Fibroblast of lung (primary cell): ENCODE measurements at regions not wholly inside any gene's neighbourhood (a gene's known extent, or its start where the extent isn't known, plus 50 kb on each side); places are given as distances from the start of the nearest gene placed in this dataset.

ENCODE experiments used
- DNase-seq, 2 donors: peaks; one replicate each; pipeline versions ENCODE4 v3.0.0 to v3.0.0-alpha.2; 2010; ENCODE audit warnings: low read depth in 2 of 2
- H2AFZ ChIP-seq: 2 replicates; pipeline ENCODE4 v1.5.1; 2012; ENCODE audit warnings: low read length, control low read depth, inconsistent platforms
- H3K27ac ChIP-seq: 2 replicates; pipeline ENCODE4 v1.5.1; 2011; ENCODE audit warnings: low read length, control low read depth; ENCODE audit not compliant: insufficient read depth
- H3K27me3 ChIP-seq: 2 replicates; pipeline ENCODE4 v1.5.1; 2011; ENCODE audit warnings: mild to moderate bottlenecking, low read length; ENCODE audit not compliant: control insufficient read depth, insufficient read depth
- H3K36me3 ChIP-seq: 2 replicates; pipeline ENCODE4 v1.5.1; 2011; ENCODE audit warnings: low read length; ENCODE audit not compliant: control insufficient read depth, insufficient read depth
- H3K4me1 ChIP-seq: 2 replicates; pipeline ENCODE4 v1.5.1; 2011; ENCODE audit warnings: low read length; ENCODE audit not compliant: control insufficient read depth, insufficient read depth; ENCODE audit errors: extremely low read depth
- H3K4me2 ChIP-seq: 2 replicates; pipeline ENCODE4 v1.5.1; 2011; ENCODE audit warnings: low read length, control low read depth; ENCODE audit not compliant: insufficient read depth; ENCODE audit errors: extremely low read depth
- H3K4me3 ChIP-seq, 4 experiments: fragments of 200-600 bp in 1 of 4; sonication (generic) in 1 of 4; replicated peaks in 1 of 4; 2 replicates each; pipeline ENCODE4 v1.5.1; 2011 to 2016; ENCODE audit warnings: low read length in 4 of 4, low read depth in 3 of 4, mild to moderate bottlenecking in 3 of 4, control low read depth in 2 of 4, inconsistent platforms in 1 of 4, mixed read lengths in 1 of 4; ENCODE audit not compliant: insufficient read depth in 1 of 4; ENCODE audit errors: control extremely low read depth in 1 of 4
- H3K79me2 ChIP-seq: 2 replicates; pipeline ENCODE4 v1.5.1; 2012; ENCODE audit warnings: mild to moderate bottlenecking, low read length, inconsistent platforms; ENCODE audit not compliant: control insufficient read depth, insufficient read depth
- H3K9ac ChIP-seq: 2 replicates; pipeline ENCODE4 v1.5.1; 2011; ENCODE audit warnings: mild to moderate bottlenecking, low read length, control low read depth; ENCODE audit not compliant: insufficient read depth
- H3K9me3 ChIP-seq: 2 replicates; pipeline ENCODE4 v1.5.1; 2012; ENCODE audit warnings: low read depth, low read length; ENCODE audit not compliant: control insufficient read depth, insufficient read depth
- H4K20me1 ChIP-seq: 2 replicates; pipeline ENCODE4 v1.5.1; 2011; ENCODE audit warnings: low read length; ENCODE audit not compliant: control insufficient read depth, insufficient read depth; ENCODE audit errors: extremely low read depth
- CTCF ChIP-seq, 2 donors: IDR thresholded peaks in 1 of 2; conservative IDR thresholded peaks in 1 of 2; 1 replicate in 1 of 2; 2 replicates in 1 of 2; pipeline ENCODE4 v1.5.1; 2011 to 2012; ENCODE audit warnings: low read length in 2 of 2, control low read depth in 1 of 2, inconsistent platforms in 1 of 2, low read depth in 1 of 2, mild to moderate bottlenecking in 1 of 2
- EZH2 ChIP-seq: IDR thresholded peaks from 2 replicates; pipeline ENCODE4 v1.5.1; 2012; ENCODE audit warnings: low read length, control low read depth, mild to moderate bottlenecking; ENCODE audit errors: missing control alignments

- no peak overlapping the region for H2AFZ ChIP-seq
- DNase-seq, result no peak
- H3K27me3 ChIP-seq, result no peaks in the 10 kb centered on the region
- TF ChIP-seq CTCF (conservative IDR thresholded peaks at IDR 0.05 in 1 of 2, IDR thresholded peaks at IDR 0.05 in 1 of 2; ENCODE audit: low read depth in 1 of 2, low read length in 2 of 2) (no peak), EZH2 (no peak)
- H3K36me3 ChIP-seq, result no peaks in the 10 kb centered on the region
- H4K20me1 ChIP-seq, result no peaks in the 10 kb centered on the region
- no peaks in the 10 kb centered on the region for H3K79me2 ChIP-seq
- no peaks in the 10 kb centered on the region for H3K9me3 ChIP-seq
- H3K4me3 ChIP-seq, result no peak overlapping the region
- no peak overlapping the region for H3K9ac ChIP-seq
- H3K4me1 ChIP-seq, result no peaks in the 10 kb centered on the region
- no peak overlapping the region for H3K27ac ChIP-seq
- H3K4me2 ChIP-seq, result no peak overlapping the region
Measured at GRCh38 chr17:79412886-79413390, 197.9 kb downstream of the RBFOX3 start.

GRCh38 chr17:79412110-79412509 lies 198.7 kb downstream of the RBFOX3 start:
- H3K27ac ChIP-seq, result no peak overlapping the region
- H4K20me1 ChIP-seq, result no peaks in the 10 kb centered on the region

GRCh38 chr17:79411419-79411818 lies 199.4 kb downstream of the RBFOX3 start:
- peaks cover 3% of the 10 kb centered on the region for H3K27me3 ChIP-seq
- no peak for TF ChIP-seq EZH2
- no peak overlapping the region for H3K9ac ChIP-seq
- no peak for DNase-seq
- no peaks in the 10 kb centered on the region for H3K9me3 ChIP-seq
- H3K4me2 ChIP-seq, result no peak overlapping the region
- H3K4me1 ChIP-seq, result no peaks in the 10 kb centered on the region
- no peak overlapping the region for H2AFZ ChIP-seq
- no peaks in the 10 kb centered on the region for H3K79me2 ChIP-seq
- H3K27ac ChIP-seq, result no peak overlapping the region
- no peaks in the 10 kb centered on the region for H3K36me3 ChIP-seq
- H4K20me1 ChIP-seq, result no peaks in the 10 kb centered on the region
- no peak overlapping the region for H3K4me3 ChIP-seq

More at GRCh38 chr17:79412110-79412509, 198.7 kb downstream of the RBFOX3 start:
- Histone ChIP-seq H3K4me3 (no peak overlapping the region), H3K9me3 (no peaks in the 10 kb centered on the region), H2AFZ (no peak overlapping the region), H3K27me3 (peaks cover 3% of the 10 kb centered on the region), H3K79me2 (no peaks in the 10 kb centered on the region), H3K9ac (no peak overlapping the region), H3K36me3 (no peaks in the 10 kb centered on the region), H3K4me1 (no peaks in the 10 kb centered on the region), H3K4me2 (no peak overlapping the region)
- TF ChIP-seq CTCF (conservative IDR thresholded peaks at IDR 0.05 in 1 of 2, IDR thresholded peaks at IDR 0.05 in 1 of 2; ENCODE audit: low read depth in 1 of 2, low read length in 2 of 2) (no peak), EZH2 (no peak)
- no peak for DNase-seq
